Left cardiac atrium (tissue), 4 donors: ENCODE measurements at regions not wholly inside any gene's neighbourhood (a gene's known extent, or its start where the extent isn't known, plus 50 kb on each side); places are given as distances from the start of the nearest gene placed in this dataset.
"Not testable (repeated sequence)": the region's sequence is repeated elsewhere in the genome, so short reads cannot be mapped to it uniquely, and the experiment has no call there.

Source experiments
- ATAC-seq, 2 donors: fragments of 200-7000 bp; cut with Tn5 transposase; one replicate each; pipeline ENCODE4 v1.9.1; 2020; ENCODE audit warnings: mild to moderate bottlenecking in 2 of 2, moderate library complexity in 2 of 2
- DNase-seq: peaks from one replicate; pipeline ENCODE4 v3.0.0-alpha.2; 2020
- intact Hi-C, 2 donors: fragments of 100-400 bp; cut with DNase I; formaldehyde crosslinking; loops; one replicate each; pipeline versions ENCODE4 v1.14.1 to v1.15.1; 2022 to 2023
- donor health status: DM: no; HTN: yes; CAD: no.
- donor health status: DM: no; HTN: yes; CAD: no; lungs with severe emphysema.
- donor health status: DM: yes; HTN: yes; CAD: no.
- donor health status: Dilated cardiomyopathy.

DNA sequence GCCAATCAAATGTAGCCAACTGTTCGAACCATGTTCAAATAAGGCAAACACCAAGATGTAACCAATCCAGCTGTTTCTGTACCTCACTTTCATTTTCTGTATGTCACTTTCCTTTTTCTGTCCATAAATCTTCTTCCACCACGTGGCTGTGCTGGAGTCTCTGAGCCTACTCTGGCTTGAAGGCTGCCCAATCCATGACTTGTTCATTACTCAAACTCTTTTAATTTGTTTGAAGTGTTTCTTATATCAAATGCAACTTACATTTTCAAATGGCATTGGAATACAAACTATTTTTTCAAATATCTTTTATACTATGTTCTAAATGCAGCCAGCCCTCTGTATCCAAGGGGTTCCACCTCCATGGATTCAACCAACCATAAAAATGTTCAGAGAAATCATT is 245.6 kb upstream of the RFC3 start:
- DNase-seq, intact Hi-C loops, ATAC-seq: not testable (repeated sequence)

DNA sequence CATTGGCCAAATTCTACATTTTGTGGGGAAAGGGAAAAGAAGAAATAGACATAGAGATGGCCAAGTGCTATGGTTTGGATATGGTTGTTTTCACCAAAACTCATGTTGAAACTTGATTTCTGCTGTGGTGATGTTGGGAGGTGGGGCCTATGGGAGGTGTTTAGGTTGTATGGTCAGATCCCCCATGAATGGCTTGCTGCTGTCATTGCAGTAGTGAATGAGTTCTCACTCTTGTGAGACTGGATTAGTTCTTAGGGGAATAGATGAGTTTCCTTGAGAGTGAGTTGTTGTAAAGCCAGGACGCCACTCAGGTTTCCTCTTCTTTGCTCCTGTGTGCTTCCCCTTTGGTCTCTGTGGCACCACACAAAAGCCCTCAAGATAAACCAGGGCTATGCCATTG is 242.6 kb upstream of the RFC3 start:
- intact Hi-C loops, result no loop called here
- ATAC-seq, result no peak
- no peak for DNase-seq

GRCh38 chr13:33577007-33577406 is 240.9 kb upstream of the RFC3 start:
- intact Hi-C loops, result no loop called here
- ATAC-seq (peak in 1 of 2 donors; percentile 72), DNase-seq (no peak)

DNA sequence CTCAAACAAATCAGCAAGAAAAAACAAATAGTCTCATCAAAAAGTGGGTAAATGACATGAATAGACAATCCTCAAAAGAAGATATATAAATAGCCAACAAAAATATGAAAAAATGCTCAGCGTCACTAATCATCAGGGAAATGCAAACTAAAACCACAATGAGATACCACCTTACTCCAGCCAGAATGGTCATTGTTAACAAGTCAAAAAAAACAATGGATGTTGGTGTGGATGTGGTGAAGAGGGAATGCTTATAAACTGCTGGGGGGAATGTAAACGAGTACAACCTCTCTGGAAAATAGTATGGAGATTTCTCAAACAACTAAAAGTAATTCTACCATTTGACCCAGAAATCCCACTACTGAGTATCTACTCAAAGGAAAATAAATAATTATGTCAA is 239.2 kb upstream of the RFC3 start:
- ATAC-seq, result no peak
- intact Hi-C loops, result no loop called here
- DNase-seq, result no peak

DNA sequence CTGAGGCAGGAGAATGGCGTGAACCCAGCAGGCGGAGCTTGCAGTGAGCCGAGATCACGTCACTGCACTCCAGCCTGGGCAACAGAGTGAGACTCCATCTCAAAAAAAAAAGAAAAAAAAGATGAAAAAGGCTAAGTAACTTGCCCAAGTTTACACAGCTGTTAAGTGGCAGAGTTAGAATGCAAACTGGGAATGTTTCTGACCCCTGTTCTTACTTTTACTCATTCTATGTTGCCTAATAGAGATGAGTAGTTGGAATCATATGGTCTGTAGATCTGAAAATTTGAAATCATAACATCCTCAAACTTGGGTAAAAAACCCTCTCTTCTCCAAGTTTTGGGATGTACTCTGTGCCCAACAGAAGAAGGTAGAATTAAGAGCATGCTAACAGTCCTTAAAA is 235.8 kb upstream of the RFC3 start:
- ATAC-seq, result no peak
- DNase-seq, result no peak
- intact Hi-C loops, result no loop called here

DNA sequence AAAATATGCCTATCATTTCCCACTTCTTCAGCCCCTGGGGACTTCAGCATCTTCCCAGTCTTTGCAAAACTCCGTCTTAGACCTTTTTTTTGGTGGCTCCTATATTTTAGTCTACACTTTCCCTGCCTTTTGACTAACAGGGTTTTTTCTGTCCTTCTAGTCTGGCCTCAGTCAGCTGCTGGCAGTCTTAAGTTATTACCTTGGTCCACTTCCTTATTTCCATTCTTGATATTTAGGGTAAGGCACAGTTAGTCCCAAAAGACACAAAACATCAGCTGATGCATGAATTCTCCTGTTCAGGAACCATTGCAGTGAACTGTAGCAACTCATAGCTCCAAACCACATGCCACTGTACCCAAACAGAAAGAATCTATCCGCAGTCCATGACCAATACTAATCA is 234.6 kb upstream of the RFC3 start:
- DNase-seq (no peak), ATAC-seq (no peak)
- intact Hi-C loops, result no loop called here

DNA sequence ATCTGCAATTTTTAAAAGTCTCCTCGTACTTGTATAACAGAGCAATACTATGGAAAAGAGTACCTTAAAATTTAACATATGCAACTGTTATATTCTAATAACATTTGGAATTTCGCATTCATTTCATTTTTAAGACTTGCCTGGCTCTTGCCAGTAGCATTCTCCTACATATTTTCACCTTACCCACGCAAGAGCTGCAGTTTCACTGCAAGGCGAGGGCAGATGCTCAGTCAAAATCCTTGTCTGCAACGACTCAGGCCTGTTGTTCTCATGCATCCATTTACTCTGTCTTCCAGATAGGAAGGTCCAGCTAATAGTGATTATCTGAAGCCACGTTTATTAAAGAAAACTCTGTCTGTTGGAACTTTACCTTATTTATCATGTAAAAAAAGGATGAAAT is 227.0 kb upstream of the RFC3 start:
- DNase-seq (no peak), ATAC-seq (no peak)
- intact Hi-C loops, result no loop called here

- ATAC-seq (no peak), DNase-seq (no peak)
- intact Hi-C loops, result no loop called here
Measured at GRCh38 chr13:33606692-33607091, 211.3 kb upstream of the RFC3 start.

DNA sequence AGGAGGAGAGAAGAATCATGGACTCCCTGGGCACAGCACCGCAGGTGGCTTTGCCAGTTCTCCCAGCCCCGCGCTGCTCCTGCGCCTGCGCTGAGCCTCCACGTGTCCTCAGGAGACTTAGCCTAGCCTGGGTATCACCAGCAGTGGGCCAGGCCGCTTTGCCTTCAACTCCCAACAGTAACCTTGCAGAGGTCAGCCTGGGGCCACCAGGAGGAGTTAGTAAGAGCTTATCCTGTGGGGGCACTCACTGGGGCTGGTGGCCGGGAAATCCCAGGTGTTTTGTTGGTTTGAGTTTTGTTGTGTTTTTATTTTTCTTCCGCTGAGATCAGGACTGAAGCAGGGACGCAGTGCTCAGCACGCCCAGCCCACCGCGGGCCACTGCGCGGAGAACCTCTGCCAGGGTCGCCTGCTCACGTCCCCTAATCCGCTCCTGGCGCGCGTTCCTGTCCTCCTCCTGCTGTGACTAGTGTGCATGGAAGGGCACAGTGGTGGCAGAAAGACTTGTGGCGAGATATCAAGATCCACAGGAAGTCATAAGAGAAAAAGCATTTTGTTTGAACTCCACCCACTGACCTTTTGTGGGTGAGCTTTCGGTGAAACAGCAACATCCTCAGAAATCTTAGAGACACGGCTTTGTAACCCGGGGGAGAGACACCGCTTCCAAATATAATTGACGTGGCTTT is 207.4 kb upstream of the RFC3 start:
- peak; percentile 87 to 91 for ATAC-seq
- DNase-seq, result peak; percentile 82
- intact Hi-C loops, result loop anchor here in 1 of 2 donors (5.0 kb wide), 2 partner anchors 67 to 112 kb away; no protein-coding TSS in a partner anchor

GRCh38 chr13:33611121-33611805 is 206.7 kb upstream of the RFC3 start:
- intact Hi-C loops, result loop anchor here in 1 of 2 donors (5.0 kb wide), 2 partner anchors 66 to 111 kb away; no protein-coding TSS in a partner anchor
- DNase-seq (peak; percentile 84), ATAC-seq (peak; percentile 92)

DNA sequence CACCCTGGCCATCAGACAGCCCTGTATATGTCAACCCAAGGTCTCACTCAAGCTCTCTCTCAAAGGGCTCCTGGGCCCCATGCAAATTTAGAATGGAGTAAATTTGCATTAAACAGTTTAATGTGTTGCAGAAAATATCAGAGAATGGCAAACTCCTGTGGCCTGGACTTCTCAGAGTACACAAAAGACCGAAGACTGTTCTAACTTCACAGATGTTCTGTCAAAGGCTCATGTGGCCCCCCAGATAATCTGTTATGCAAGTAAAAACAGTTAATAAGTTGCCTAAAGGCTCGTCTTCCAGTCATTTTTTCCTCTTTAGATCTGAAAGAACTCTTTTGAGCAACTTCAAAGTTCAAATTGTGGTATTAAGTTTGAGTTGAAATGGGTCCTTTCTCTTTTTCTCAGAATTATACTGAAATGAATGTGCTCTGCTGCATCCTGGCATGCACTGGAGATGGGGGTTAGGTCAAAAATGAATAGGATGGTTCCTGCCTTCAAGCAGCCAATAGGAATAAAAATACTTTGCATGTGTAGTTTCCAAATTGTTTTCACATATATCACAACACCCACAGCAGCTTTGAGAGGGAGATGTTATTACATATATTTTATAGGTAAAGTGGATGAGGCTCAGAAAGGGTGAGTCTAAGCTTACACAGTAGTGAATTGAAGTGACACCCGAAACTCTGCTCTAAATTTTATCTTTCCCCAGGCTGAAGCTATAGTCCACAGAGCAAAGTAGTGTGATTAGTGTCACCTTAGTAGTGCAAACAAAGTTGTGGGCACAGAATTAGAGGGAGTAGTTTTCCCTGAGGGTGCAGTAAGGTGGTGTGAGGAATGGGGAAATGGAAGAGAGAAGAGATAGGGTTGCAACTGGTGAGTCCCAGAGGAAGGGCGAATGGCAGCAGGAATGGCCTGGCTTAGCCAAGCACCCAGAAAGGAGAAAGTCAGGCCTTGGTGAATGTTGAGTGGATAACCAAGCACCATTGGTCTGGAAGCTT is 205.0 kb upstream of the RFC3 start:
- intact Hi-C loops, result loop anchor here in 1 of 2 donors (5.0 kb wide), 2 partner anchors 64 to 109 kb away; no protein-coding TSS in a partner anchor

GRCh38 chr13:33615436-33615835 is 202.5 kb upstream of the RFC3 start:
- intact Hi-C loops, result no loop called here
- ATAC-seq (no peak), DNase-seq (no peak)

More for the DNA sequence above, 205.0 kb upstream of the RFC3 start:
- no peak for ATAC-seq
- no peak for DNase-seq

DNA sequence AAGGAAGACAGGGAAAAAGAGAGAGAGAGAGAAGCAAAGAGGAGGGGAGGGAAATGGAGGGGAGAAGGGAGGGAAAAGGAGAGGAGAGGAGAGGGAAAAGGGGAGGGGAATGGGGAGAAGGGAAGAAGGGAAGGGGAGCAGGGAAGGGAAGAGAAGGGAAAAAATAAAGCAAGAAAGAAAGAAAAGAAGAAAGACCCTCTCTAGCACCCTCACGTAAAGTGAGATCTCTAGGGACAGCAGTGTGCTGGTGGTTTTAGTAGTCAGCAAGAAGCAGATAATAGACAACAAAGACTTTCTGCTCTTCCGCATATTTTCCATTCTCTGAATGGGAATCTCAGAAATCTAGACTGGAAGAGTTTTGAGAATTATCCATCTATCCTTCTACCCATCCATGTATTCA is 201.8 kb upstream of the RFC3 start:
- DNase-seq (no peak), ATAC-seq (no peak)
- intact Hi-C loops, result no loop called here

DNA sequence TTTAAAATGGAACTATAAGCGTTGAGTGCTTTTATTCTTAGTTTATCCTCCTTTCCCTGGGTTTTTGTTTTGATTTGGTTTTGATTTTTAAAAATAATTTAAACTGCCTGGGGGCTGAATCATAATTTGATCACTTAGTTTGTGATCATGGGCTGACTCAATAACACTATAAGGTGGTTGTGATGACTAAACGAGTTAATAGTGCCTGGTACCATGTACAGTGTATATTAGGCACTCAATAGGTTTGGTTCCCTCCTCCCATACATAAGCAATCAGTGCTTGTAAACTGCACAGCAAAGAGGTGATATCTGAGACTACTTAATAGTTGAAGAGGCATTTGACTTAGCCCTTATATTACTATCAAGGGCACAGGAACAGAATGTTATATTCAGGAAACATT is 200.9 kb upstream of the RFC3 start:
- intact Hi-C loops, result no loop called here
- DNase-seq (no peak), ATAC-seq (no peak)

- no peak for ATAC-seq
- intact Hi-C loops, result no loop called here
- no peak for DNase-seq
Measured at GRCh38 chr13:33624253-33624652, 193.7 kb upstream of the RFC3 start.

- ATAC-seq (no peak), DNase-seq (no peak)
- intact Hi-C loops, result no loop called here
Measured at GRCh38 chr13:33624740-33625139, 193.2 kb upstream of the RFC3 start.

GRCh38 chr13:33626407-33626806 is 191.5 kb upstream of the RFC3 start:
- ATAC-seq (no peak), DNase-seq (no peak)
- intact Hi-C loops, result no loop called here

DNA sequence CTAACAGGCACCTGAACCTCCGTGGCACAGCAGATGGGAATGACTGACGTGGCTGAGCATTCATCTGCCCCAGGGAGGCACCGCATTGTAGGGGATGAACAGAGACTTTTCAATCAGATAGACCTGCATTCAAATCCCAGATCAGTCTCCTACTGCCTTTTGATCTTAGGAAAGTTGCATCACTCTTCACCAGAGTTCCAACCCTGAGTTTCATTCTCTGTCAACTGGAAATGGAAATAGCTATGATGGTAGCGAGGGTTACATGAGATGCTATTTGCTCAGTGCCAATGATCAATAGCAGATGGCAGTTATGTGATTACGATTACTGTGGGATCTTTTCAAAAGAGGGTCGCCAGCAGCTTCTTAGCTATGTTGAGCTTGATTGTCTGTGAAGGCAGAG is 189.3 kb upstream of the RFC3 start:
- ATAC-seq, result no peak
- DNase-seq, result no peak
- intact Hi-C loops, result no loop called here

GRCh38 chr13:33629605-33630360 is 188.2 kb upstream of the RFC3 start:
- ATAC-seq, result no peak
- intact Hi-C loops, result no loop called here

More at GRCh38 chr13:33629605-33630360, 188.2 kb upstream of the RFC3 start:
- DNase-seq, result no peak
